ENCODE measurements at regions not wholly inside any gene's neighbourhood (a gene's known extent, or its start where the extent isn't known, plus 50 kb on each side); places are given as distances from the start of the nearest gene placed in this dataset.

- Histone ChIP-seq H3K4me1 (replicated peaks in 1 of 4; ENCODE audit: control insufficient read depth in 3 of 4, insufficient read depth in 4 of 4, low read length in 3 of 4) (no peaks in the 10 kb centered on the region), H4K5ac (ENCODE audit: insufficient read length, low read depth, low read length) (no peak overlapping the region), H3K36me3 (ENCODE audit: control insufficient read depth in 2 of 4, insufficient read depth in 4 of 4, low read length in 3 of 4) (no peaks in the 10 kb centered on the region), H3K4me3 (ENCODE audit: extremely low read depth in 1 of 4, insufficient read depth in 2 of 4, low read depth in 3 of 4, low read length in 4 of 4) (no peak overlapping the region), H3K56ac (replicated peaks; ENCODE audit: insufficient read length, low read depth, low read length) (no peak overlapping the region), H2AFZ (ENCODE audit: low read length) (no peak overlapping the region), H3K4me2 (ENCODE audit: insufficient read depth in 1 of 2, low read depth in 2 of 2, low read length in 2 of 2) (no peak overlapping the region), H3K14ac (ENCODE audit: insufficient read length) (no peak overlapping the region), H2BK5ac (ENCODE audit: low read depth, low read length) (no peak overlapping the region), H3K27ac (ENCODE audit: low read depth, low read length) (no peak overlapping the region), H2AK5ac (ENCODE audit: low read depth, low read length) (no peak overlapping the region), H3K23me2 (ENCODE audit: low read depth, low read length) (no peaks in the 10 kb centered on the region), H3K27me3 (replicated peaks in 1 of 4; ENCODE audit: control insufficient read depth in 3 of 4, extremely low read depth in 1 of 4, insufficient read depth in 3 of 4, low read length in 3 of 4) (no peaks in the 10 kb centered on the region), H4K91ac (replicated peaks; ENCODE audit: insufficient read length, low read length) (no peak overlapping the region), H3K23ac (ENCODE audit: insufficient read length) (no peak overlapping the region), H2BK20ac (ENCODE audit: low read length) (no peak overlapping the region), H4K8ac (ENCODE audit: extremely low read depth, insufficient read depth, low read length) (no peak overlapping the region; the same call in 1 of the 2 replicates), H2BK15ac (ENCODE audit: low read length) (no peak overlapping the region), H2BK12ac (ENCODE audit: low read depth, low read length) (no peak overlapping the region), H3K79me1 (ENCODE audit: low read depth, low read length) (no peaks in the 10 kb centered on the region), H3K79me2 (ENCODE audit: control insufficient read depth in 1 of 2, insufficient read depth in 2 of 2, low read length in 2 of 2) (no peaks in the 10 kb centered on the region), H3K4ac (replicated peaks; ENCODE audit: insufficient read length, low read depth, low read length) (no peak overlapping the region), H3K9ac (replicated peaks in 1 of 4; ENCODE audit: extremely low read depth in 1 of 4, low read depth in 3 of 4, low read length in 3 of 4) (no peak overlapping the region), H2BK120ac (replicated peaks; ENCODE audit: low read depth, low read length) (no peak overlapping the region), H3K9me3 (ENCODE audit: insufficient read depth in 2 of 2, low read depth in 1 of 2, low read length in 1 of 2) (peaks cover 0 to 6% of the 10 kb centered on the region in 2 experiments; a peak in 2 of 4 replicates), H4K20me1 (replicated peaks in 1 of 2; ENCODE audit: control insufficient read depth in 1 of 2, insufficient read depth in 2 of 2, low read length in 2 of 2) (no peaks in the 10 kb centered on the region), H3K18ac (ENCODE audit: extremely low read depth, low read length) (no peak overlapping the region)
- CTCF ChIA-PET (ENCODE audit: partially characterized antibody), result interaction anchor here (1.2 to 2.2 kb wide), 3 partner anchors 9 to 102 kb away, joined by 3 to 9 read pairs (median 4); no protein-coding TSS in a partner anchor
- FAIRE-seq, result no peak
- 91% methylated on average over 7 of the region's 7 CpGs; no CpG with 5 or more reads in 1 of the 2 experiments for WGBS, 2 experiments (ENCODE audit: extremely low coverage in 1 of 2, insufficient coverage in 1 of 2, insufficient read length in 1 of 2, insufficient replicate concordance in 2 of 2, low coverage in 1 of 2, low lambda C conversion rate in 2 of 2, missing lambda C conversion rate in 1 of 2)
- POLR2A ChIA-PET (ENCODE audit: partially characterized antibody), result no interaction called here
- peak in 1 of 2 experiments; percentile 11 for DNase-seq (ENCODE audit: low read depth in 1 of 2, low spot score in 2 of 2)
- TF ChIP-seq RFX5 (IDR thresholded peaks at IDR 0.05; ENCODE audit: borderline replicate concordance, low read depth, low read length) (no peak), TAF7 (optimal IDR thresholded peaks at IDR 0.05; ENCODE audit: borderline replicate concordance, low read depth, low read length) (no peak), YY1 (IDR thresholded peaks at IDR 0.05; ENCODE audit: low read depth, low read length) (no peak), POLR2A (IDR thresholded peaks at IDR 0.05; ENCODE audit: control extremely low read depth in 1 of 2, low read depth in 2 of 2, low read length in 2 of 2) (no peak), ZNF274 (IDR thresholded peaks at IDR 0.05; ENCODE audit: borderline replicate concordance, extremely low read depth, low read length) (no peak), SRF (IDR thresholded peaks at IDR 0.05; ENCODE audit: low read depth, low read length) (no peak), EZH2 (IDR thresholded peaks at IDR 0.05; ENCODE audit: low read depth, low read length, severe bottlenecking) (no peak), HDAC6 (IDR thresholded peaks at IDR 0.05; ENCODE audit: low read depth, low read length) (no peak), BRCA1 (IDR thresholded peaks at IDR 0.05; ENCODE audit: low read depth, low read length) (no peak)
- TF ChIP-seq, protein P1, sequence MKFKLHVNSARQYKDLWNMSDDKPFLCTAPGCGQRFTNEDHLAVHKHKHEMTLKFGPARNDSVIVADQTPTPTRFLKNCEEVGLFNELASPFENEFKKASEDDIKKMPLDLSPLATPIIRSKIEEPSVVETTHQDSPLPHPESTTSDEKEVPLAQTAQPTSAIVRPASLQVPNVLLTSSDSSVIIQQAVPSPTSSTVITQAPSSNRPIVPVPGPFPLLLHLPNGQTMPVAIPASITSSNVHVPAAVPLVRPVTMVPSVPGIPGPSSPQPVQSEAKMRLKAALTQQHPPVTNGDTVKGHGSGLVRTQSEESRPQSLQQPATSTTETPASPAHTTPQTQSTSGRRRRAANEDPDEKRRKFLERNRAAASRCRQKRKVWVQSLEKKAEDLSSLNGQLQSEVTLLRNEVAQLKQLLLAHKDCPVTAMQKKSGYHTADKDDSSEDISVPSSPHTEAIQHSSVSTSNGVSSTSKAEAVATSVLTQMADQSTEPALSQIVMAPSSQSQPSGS (IDR thresholded peaks at IDR 0.05; ENCODE audit: low read length), result no peak
- TF ChIP-seq, protein P2, sequence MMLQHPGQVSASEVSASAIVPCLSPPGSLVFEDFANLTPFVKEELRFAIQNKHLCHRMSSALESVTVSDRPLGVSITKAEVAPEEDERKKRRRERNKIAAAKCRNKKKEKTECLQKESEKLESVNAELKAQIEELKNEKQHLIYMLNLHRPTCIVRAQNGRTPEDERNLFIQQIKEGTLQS (IDR thresholded peaks at IDR 0.05; ENCODE audit: insufficient read depth, low read depth, low read length), result no peak
- TF ChIP-seq, protein P3, sequence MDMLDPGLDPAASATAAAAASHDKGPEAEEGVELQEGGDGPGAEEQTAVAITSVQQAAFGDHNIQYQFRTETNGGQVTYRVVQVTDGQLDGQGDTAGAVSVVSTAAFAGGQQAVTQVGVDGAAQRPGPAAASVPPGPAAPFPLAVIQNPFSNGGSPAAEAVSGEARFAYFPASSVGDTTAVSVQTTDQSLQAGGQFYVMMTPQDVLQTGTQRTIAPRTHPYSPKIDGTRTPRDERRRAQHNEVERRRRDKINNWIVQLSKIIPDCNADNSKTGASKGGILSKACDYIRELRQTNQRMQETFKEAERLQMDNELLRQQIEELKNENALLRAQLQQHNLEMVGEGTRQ (IDR thresholded peaks at IDR 0.05; ENCODE audit: low read length), result no peak
Measured at GRCh38 chr16:66176111-66176510, 190.4 kb upstream of the CDH5 start.

Measured in H1 (cell line).